ENCODE measurements at regions not wholly inside any gene's neighbourhood (a gene's known extent, or its start where the extent isn't known, plus 50 kb on each side); places are given as distances from the start of the nearest gene placed in this dataset.

GRCh38 chr12:126369487-126370463, 1304.5 kb downstream of the AACS start:
- Histone ChIP-seq H3K9ac (ENCODE audit: low read length) (no peak overlapping the region), H3K27ac (ENCODE audit: low read length) (no peak overlapping the region), H3K27me3 (ENCODE audit: insufficient read depth, low read depth, low read length) (no peaks in the 10 kb centered on the region), H4K20me1 (ENCODE audit: insufficient read depth) (no peaks in the 10 kb centered on the region), H3K79me2 (replicated peaks; ENCODE audit: insufficient read depth, low read length) (no peaks in the 10 kb centered on the region), H3K4me2 (ENCODE audit: low read length) (no peak overlapping the region), H3F3A (ENCODE audit: insufficient read depth, low read length, poor library complexity, severe bottlenecking) (no peaks in the 10 kb centered on the region), H3K9me3 (ENCODE audit: low read length) (no peaks in the 10 kb centered on the region), H3K9me2 (ENCODE audit: insufficient read depth, low read length) (no peaks in the 10 kb centered on the region), H3K4me3 (ENCODE audit: low read length) (no peak overlapping the region), H2AFZ (ENCODE audit: low read depth, low read length) (no peak overlapping the region), H3K36me3 (ENCODE audit: insufficient read depth, low read length) (no peaks in the 10 kb centered on the region)
- TF ChIP-seq SMC3 (conservative IDR thresholded peaks at IDR 0.05; ENCODE audit: poor library complexity) (no peak), MXI1 (conservative IDR thresholded peaks at IDR 0.05; ENCODE audit: poor library complexity, severe bottlenecking) (no peak)
- TF ChIP-seq, protein P1, sequence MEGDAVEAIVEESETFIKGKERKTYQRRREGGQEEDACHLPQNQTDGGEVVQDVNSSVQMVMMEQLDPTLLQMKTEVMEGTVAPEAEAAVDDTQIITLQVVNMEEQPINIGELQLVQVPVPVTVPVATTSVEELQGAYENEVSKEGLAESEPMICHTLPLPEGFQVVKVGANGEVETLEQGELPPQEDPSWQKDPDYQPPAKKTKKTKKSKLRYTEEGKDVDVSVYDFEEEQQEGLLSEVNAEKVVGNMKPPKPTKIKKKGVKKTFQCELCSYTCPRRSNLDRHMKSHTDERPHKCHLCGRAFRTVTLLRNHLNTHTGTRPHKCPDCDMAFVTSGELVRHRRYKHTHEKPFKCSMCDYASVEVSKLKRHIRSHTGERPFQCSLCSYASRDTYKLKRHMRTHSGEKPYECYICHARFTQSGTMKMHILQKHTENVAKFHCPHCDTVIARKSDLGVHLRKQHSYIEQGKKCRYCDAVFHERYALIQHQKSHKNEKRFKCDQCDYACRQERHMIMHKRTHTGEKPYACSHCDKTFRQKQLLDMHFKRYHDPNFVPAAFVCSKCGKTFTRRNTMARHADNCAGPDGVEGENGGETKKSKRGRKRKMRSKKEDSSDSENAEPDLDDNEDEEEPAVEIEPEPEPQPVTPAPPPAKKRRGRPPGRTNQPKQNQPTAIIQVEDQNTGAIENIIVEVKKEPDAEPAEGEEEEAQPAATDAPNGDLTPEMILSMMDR (IDR thresholded peaks at IDR 0.05; ENCODE audit: poor library complexity, severe bottlenecking): peak; percentile 32

GRCh38 chr12:126383506-126383905, 1318.3 kb downstream of the AACS start:
- H3K9me3 ChIP-seq (ENCODE audit: low read length): no peaks in the 10 kb centered on the region
- H3K27ac ChIP-seq (ENCODE audit: low read length): no peak overlapping the region
- no peaks in the 10 kb centered on the region for H3K9me2 ChIP-seq (ENCODE audit: insufficient read depth, low read length)
- TF ChIP-seq, protein P1 (IDR thresholded peaks at IDR 0.05; ENCODE audit: poor library complexity, severe bottlenecking): no peak
- no peak for TF ChIP-seq RAD21 (conservative IDR thresholded peaks at IDR 0.05)
- no peak for TF ChIP-seq EZH2 (IDR thresholded peaks at IDR 0.05; ENCODE audit: borderline replicate concordance, insufficient read depth, low read length, poor library complexity, severe bottlenecking)
- no peak for TF ChIP-seq SMC3 (conservative IDR thresholded peaks at IDR 0.05; ENCODE audit: poor library complexity)
- no peak for TF ChIP-seq TAF1 (IDR thresholded peaks at IDR 0.05; ENCODE audit: low read depth)
- no peak for TF ChIP-seq EP300 (conservative IDR thresholded peaks at IDR 0.05; ENCODE audit: poor library complexity, severe bottlenecking)
- TF ChIP-seq MXI1 (conservative IDR thresholded peaks at IDR 0.05; ENCODE audit: poor library complexity, severe bottlenecking): no peak
- TF ChIP-seq POLR2AphosphoS5 (IDR thresholded peaks at IDR 0.05): no peak
- TF ChIP-seq, protein P2, sequence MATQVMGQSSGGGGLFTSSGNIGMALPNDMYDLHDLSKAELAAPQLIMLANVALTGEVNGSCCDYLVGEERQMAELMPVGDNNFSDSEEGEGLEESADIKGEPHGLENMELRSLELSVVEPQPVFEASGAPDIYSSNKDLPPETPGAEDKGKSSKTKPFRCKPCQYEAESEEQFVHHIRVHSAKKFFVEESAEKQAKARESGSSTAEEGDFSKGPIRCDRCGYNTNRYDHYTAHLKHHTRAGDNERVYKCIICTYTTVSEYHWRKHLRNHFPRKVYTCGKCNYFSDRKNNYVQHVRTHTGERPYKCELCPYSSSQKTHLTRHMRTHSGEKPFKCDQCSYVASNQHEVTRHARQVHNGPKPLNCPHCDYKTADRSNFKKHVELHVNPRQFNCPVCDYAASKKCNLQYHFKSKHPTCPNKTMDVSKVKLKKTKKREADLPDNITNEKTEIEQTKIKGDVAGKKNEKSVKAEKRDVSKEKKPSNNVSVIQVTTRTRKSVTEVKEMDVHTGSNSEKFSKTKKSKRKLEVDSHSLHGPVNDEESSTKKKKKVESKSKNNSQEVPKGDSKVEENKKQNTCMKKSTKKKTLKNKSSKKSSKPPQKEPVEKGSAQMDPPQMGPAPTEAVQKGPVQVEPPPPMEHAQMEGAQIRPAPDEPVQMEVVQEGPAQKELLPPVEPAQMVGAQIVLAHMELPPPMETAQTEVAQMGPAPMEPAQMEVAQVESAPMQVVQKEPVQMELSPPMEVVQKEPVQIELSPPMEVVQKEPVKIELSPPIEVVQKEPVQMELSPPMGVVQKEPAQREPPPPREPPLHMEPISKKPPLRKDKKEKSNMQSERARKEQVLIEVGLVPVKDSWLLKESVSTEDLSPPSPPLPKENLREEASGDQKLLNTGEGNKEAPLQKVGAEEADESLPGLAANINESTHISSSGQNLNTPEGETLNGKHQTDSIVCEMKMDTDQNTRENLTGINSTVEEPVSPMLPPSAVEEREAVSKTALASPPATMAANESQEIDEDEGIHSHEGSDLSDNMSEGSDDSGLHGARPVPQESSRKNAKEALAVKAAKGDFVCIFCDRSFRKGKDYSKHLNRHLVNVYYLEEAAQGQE (IDR thresholded peaks at IDR 0.05; ENCODE audit: borderline replicate concordance): no peak
- no peaks in the 10 kb centered on the region for H4K20me1 ChIP-seq (ENCODE audit: insufficient read depth)
- H3K9ac ChIP-seq (ENCODE audit: low read length): no peak overlapping the region
- no peaks in the 10 kb centered on the region for H3F3A ChIP-seq (ENCODE audit: insufficient read depth, low read length, poor library complexity, severe bottlenecking)
- no peaks in the 10 kb centered on the region for H3K36me3 ChIP-seq (ENCODE audit: insufficient read depth, low read length)
- no peak overlapping the region for H3K4me3 ChIP-seq (ENCODE audit: low read length)
- no peak overlapping the region for H3K4me2 ChIP-seq (ENCODE audit: low read length)
- H3K79me2 ChIP-seq (replicated peaks; ENCODE audit: insufficient read depth, low read length): no peaks in the 10 kb centered on the region
- H3K27me3 ChIP-seq (ENCODE audit: insufficient read depth, low read depth, low read length): no peaks in the 10 kb centered on the region
- no peak overlapping the region for H2AFZ ChIP-seq (ENCODE audit: low read depth, low read length)
